ENCODE measurements at regions not wholly inside any gene's neighbourhood (a gene's known extent, or its start where the extent isn't known, plus 50 kb on each side); places are given as distances from the start of the nearest gene placed in this dataset.

DNA sequence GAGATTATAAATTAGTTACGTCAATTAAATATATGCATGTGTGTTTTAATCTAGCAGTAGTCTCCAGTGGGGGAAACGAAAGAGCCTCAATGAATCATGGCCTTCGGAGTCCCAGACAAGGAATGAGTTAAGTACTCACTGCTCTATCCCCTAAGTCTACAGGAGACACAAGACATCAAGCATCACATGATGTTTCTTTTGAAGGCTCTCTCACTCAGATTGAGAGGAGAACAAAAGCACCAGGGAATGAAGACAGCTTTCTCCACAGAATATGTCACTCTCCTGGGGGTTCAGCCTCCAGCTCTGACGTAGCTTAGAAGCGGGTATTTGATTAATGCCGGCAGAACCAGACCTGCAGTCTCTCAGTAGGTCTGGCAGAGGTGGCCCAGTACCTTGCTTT lies 381.4 kb downstream of the ACTL7B start:
- Histone ChIP-seq H3K4ac (ENCODE audit: low read depth in 1 of 2, low read length in 2 of 2) (peak overlapping the region in 1 of 2 experiments; percentile 82), H3K23ac (ENCODE audit: low read length in 2 of 2) (no peak overlapping the region), H3K79me1 (replicated peaks; ENCODE audit: low read length, poor library complexity, severe bottlenecking) (no peaks in the 10 kb centered on the region), H3K18ac (ENCODE audit: low read depth in 1 of 2, low read length in 2 of 2) (peak overlapping the region; percentile 46 to 73), H3K9ac (ENCODE audit: low read length) (peak overlapping the region; percentile 63), H2BK15ac (ENCODE audit: low read depth, poor library complexity, severe bottlenecking) (no peak overlapping the region), H3K36me3 (ENCODE audit: control insufficient read depth in 1 of 2, insufficient read depth in 2 of 2, low read depth in 1 of 2, low read length in 2 of 2) (no peaks in the 10 kb centered on the region), H3K4me3 (ENCODE audit: insufficient read depth in 1 of 2, low read depth in 1 of 2, low read length in 2 of 2) (peak overlapping the region in 1 of 2 experiments; percentile 2), H3K9me3 (ENCODE audit: control insufficient read depth, low read length) (no peaks in the 10 kb centered on the region), H3K27ac (ENCODE audit: low read length, poor library complexity, severe bottlenecking) (no peak overlapping the region), H2BK12ac (ENCODE audit: low read length in 2 of 2) (peak overlapping the region; percentile 29 to 70), H3K4me1 (ENCODE audit: control insufficient read depth, insufficient read depth, low read depth, low read length) (peaks cover 15% of the 10 kb centered on the region), H2BK5ac (ENCODE audit: low read depth, low read length, poor library complexity, severe bottlenecking) (no peak overlapping the region), H3K14ac (ENCODE audit: low read length in 2 of 2) (peak overlapping the region in 1 of 2 experiments; percentile 55), H2AFZ (ENCODE audit: low read depth, low read length) (no peak overlapping the region), H2AK5ac (ENCODE audit: low read length, severe bottlenecking) (no peak overlapping the region), H4K8ac (ENCODE audit: low read length) (no peak overlapping the region), H3K27me3 (ENCODE audit: control insufficient read depth in 1 of 2, insufficient read depth in 1 of 2, low read length in 2 of 2) (no peaks in the 10 kb centered on the region), H2BK120ac (ENCODE audit: low read depth, low read length) (peak overlapping the region; percentile 52), H4K91ac (ENCODE audit: low read length) (peak overlapping the region; percentile 62), H3K4me2 (ENCODE audit: low read length, poor library complexity, severe bottlenecking) (no peak overlapping the region)
- DNase-seq = peak; percentile 68
- WGBS = 38% methylated on average over 5 of the region's 6 CpGs

DNA sequence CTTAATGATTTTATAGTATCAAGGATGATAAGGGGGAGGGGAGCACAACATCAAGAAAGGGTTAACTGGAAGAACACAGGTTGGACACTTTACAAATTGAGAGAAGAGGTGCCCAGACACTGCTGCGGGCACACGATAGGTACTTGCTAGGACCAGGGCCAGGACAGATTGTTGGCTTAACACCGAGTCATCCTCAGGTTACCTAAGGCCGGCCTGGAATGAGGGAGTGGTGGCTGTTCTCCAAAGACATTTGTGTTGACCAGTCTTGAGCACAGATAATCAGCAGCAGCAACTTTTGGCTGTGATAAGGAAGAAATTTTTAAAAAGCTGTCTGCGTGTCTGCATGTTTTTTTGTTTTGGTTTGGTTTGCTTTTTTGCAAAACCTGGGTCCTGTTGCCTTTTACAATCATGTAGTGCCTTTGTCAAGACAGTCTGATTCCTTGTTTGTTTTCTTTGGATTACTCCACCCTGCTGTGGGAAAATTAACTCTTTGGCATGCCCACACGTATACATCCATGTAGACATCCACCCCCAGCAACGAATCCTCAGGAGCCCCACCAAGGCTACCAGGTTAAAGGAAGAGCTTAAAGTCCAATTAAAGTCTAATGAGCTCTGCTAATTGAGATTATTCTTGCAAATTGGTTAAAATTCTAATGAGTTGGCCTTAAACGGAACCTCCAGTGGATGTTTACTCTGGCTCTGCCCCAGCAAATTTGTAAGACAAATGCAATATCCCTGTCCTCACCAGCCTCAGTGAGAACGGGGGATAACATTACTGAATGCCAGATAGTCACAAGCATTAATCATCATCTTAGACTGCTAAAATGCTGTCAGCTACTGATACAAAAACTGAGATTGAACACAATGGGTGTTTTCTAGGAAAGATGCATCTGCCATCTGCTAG lies 382.3 kb downstream of the ACTL7B start:
- peak; percentile 66 for DNase-seq
- Histone ChIP-seq H2BK12ac (ENCODE audit: low read length in 2 of 2) (peak overlapping the region; percentile 84 to 98), H3K4ac (ENCODE audit: low read depth in 1 of 2, low read length in 2 of 2) (peak overlapping the region; percentile 46 to 97), H3K9ac (ENCODE audit: low read length) (peak overlapping the region; percentile 63), H4K91ac (ENCODE audit: low read length) (peak overlapping the region; percentile 30), H4K8ac (ENCODE audit: low read length) (peak overlapping the region; percentile 47), H2BK5ac (ENCODE audit: low read depth, low read length, poor library complexity, severe bottlenecking) (no peak overlapping the region), H3K4me2 (ENCODE audit: low read length, poor library complexity, severe bottlenecking) (peak overlapping the region; percentile 12), H3K36me3 (ENCODE audit: control insufficient read depth in 1 of 2, insufficient read depth in 2 of 2, low read depth in 1 of 2, low read length in 2 of 2) (no peaks in the 10 kb centered on the region), H2AFZ (ENCODE audit: low read depth, low read length) (no peak overlapping the region), H2BK15ac (ENCODE audit: low read depth, poor library complexity, severe bottlenecking) (no peak overlapping the region), H3K14ac (ENCODE audit: low read length in 2 of 2) (peak overlapping the region in 1 of 2 experiments; percentile 86), H3K4me1 (ENCODE audit: control insufficient read depth, insufficient read depth, low read depth, low read length) (peaks cover 11% of the 10 kb centered on the region), H3K23ac (ENCODE audit: low read length in 2 of 2) (no peak overlapping the region), H2BK120ac (ENCODE audit: low read depth, low read length) (peak overlapping the region; percentile 22), H3K4me3 (ENCODE audit: insufficient read depth in 1 of 2, low read depth in 1 of 2, low read length in 2 of 2) (no peak overlapping the region), H3K79me1 (replicated peaks; ENCODE audit: low read length, poor library complexity, severe bottlenecking) (no peaks in the 10 kb centered on the region), H3K18ac (ENCODE audit: low read depth in 1 of 2, low read length in 2 of 2) (peak overlapping the region; percentile 35 to 95), H3K27me3 (ENCODE audit: control insufficient read depth in 1 of 2, insufficient read depth in 1 of 2, low read length in 2 of 2) (no peaks in the 10 kb centered on the region), H3K9me3 (ENCODE audit: control insufficient read depth, low read length) (no peaks in the 10 kb centered on the region), H3K27ac (ENCODE audit: low read length, poor library complexity, severe bottlenecking) (no peak overlapping the region), H2AK5ac (ENCODE audit: low read length, severe bottlenecking) (no peak overlapping the region)
- 35% methylated on average over 8 of the region's 9 CpGs for WGBS

DNA sequence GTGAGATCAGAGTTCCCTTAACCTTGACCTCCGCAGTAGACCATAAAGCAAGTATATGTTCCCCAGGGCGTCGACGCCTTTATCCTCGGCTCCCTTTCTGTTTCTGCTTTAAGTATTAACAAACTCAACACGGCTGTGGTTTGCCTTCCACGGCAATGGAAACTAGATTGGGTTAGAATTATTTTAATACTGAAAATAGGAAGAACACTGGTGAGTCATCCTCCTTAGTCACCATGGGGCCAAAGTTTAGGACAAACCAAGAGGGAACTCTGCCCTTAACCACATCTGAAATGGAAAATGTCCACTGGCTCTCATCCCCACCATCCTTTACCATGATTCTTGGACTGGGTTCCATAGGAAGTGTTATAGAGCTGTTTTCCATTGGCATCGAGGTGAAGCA lies 386.1 kb downstream of the ACTL7B start:
- H3K4me2 ChIP-seq (ENCODE audit: low read length, poor library complexity, severe bottlenecking) = no peak overlapping the region
- 44% methylated on average over 6 of the region's 8 CpGs for WGBS
- peak overlapping the region; percentile 61 to 87 for H2BK12ac ChIP-seq (ENCODE audit: low read length in 2 of 2)
- no peak overlapping the region for H3K14ac ChIP-seq (ENCODE audit: low read length in 2 of 2)
- H2BK5ac ChIP-seq (ENCODE audit: low read depth, low read length, poor library complexity, severe bottlenecking) = no peak overlapping the region
- H2BK120ac ChIP-seq (ENCODE audit: low read depth, low read length) = peak overlapping the region; percentile 39
- peak overlapping the region; percentile 75 for H4K91ac ChIP-seq (ENCODE audit: low read length)
- H3K4me1 ChIP-seq (ENCODE audit: control insufficient read depth, insufficient read depth, low read depth, low read length) = peaks cover 6% of the 10 kb centered on the region
- peak overlapping the region; percentile 41 to 64 for H3K4ac ChIP-seq (ENCODE audit: low read depth in 1 of 2, low read length in 2 of 2)
- no peaks in the 10 kb centered on the region for H3K27me3 ChIP-seq (ENCODE audit: control insufficient read depth in 1 of 2, insufficient read depth in 1 of 2, low read length in 2 of 2)
- peak overlapping the region; percentile 35 for H4K8ac ChIP-seq (ENCODE audit: low read length)
- peak overlapping the region; percentile 34 for H2AK5ac ChIP-seq (ENCODE audit: low read length, severe bottlenecking)
- no peak overlapping the region for H3K27ac ChIP-seq (ENCODE audit: low read length, poor library complexity, severe bottlenecking)
- no peak overlapping the region for H3K23ac ChIP-seq (ENCODE audit: low read length in 2 of 2)
- peak; percentile 77 for DNase-seq
- no peaks in the 10 kb centered on the region for H3K36me3 ChIP-seq (ENCODE audit: control insufficient read depth in 1 of 2, insufficient read depth in 2 of 2, low read depth in 1 of 2, low read length in 2 of 2)
- H3K9ac ChIP-seq (ENCODE audit: low read length) = peak overlapping the region; percentile 19
- H3K4me3 ChIP-seq (ENCODE audit: insufficient read depth in 1 of 2, low read depth in 1 of 2, low read length in 2 of 2) = no peak overlapping the region
- no peaks in the 10 kb centered on the region for H3K79me1 ChIP-seq (replicated peaks; ENCODE audit: low read length, poor library complexity, severe bottlenecking)
- H2BK15ac ChIP-seq (ENCODE audit: low read depth, poor library complexity, severe bottlenecking) = no peak overlapping the region
- H2AFZ ChIP-seq (ENCODE audit: low read depth, low read length) = no peak overlapping the region
- H3K18ac ChIP-seq (ENCODE audit: low read depth in 1 of 2, low read length in 2 of 2) = peak overlapping the region; percentile 69 to 85
- no peaks in the 10 kb centered on the region for H3K9me3 ChIP-seq (ENCODE audit: control insufficient read depth, low read length)

DNA sequence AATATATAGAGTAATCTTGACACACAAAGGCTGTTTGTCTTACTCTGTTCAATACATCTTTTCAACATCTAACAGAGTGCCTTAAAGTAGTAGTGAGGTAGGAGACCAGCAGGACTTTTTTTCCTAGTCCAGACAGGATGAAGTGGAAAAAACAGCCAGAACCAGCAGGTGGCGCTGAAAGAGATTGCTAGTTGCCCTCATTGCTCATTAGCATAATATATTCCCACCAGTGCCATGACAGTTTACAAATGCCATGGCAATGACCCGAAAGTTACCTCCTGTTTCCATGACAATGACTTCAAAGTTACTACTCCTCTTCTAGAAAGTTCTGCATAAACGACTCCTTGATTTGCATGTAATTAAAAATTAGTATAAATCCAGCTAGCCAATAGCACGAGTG lies 387.4 kb downstream of the ACTL7B start:
- no peak overlapping the region for H3K4me2 ChIP-seq (ENCODE audit: low read length, poor library complexity, severe bottlenecking)
- no peak overlapping the region for H3K14ac ChIP-seq (ENCODE audit: low read length in 2 of 2)
- H2BK12ac ChIP-seq (ENCODE audit: low read length in 2 of 2) = peak overlapping the region; percentile 59 to 73
- no peak overlapping the region for H3K23ac ChIP-seq (ENCODE audit: low read length in 2 of 2)
- H2BK120ac ChIP-seq (ENCODE audit: low read depth, low read length) = no peak overlapping the region
- H3K36me3 ChIP-seq (ENCODE audit: control insufficient read depth in 1 of 2, insufficient read depth in 2 of 2, low read depth in 1 of 2, low read length in 2 of 2) = no peaks in the 10 kb centered on the region
- peak overlapping the region; percentile 55 for H3K9ac ChIP-seq (ENCODE audit: low read length)
- H3K27me3 ChIP-seq (ENCODE audit: control insufficient read depth in 1 of 2, insufficient read depth in 1 of 2, low read length in 2 of 2) = no peaks in the 10 kb centered on the region
- H2BK15ac ChIP-seq (ENCODE audit: low read depth, poor library complexity, severe bottlenecking) = no peak overlapping the region
- no peak overlapping the region for H2AK5ac ChIP-seq (ENCODE audit: low read length, severe bottlenecking)
- H2BK5ac ChIP-seq (ENCODE audit: low read depth, low read length, poor library complexity, severe bottlenecking) = no peak overlapping the region
- no peak overlapping the region for H4K91ac ChIP-seq (ENCODE audit: low read length)
- no peak overlapping the region for H3K27ac ChIP-seq (ENCODE audit: low read length, poor library complexity, severe bottlenecking)
- no peaks in the 10 kb centered on the region for H3K9me3 ChIP-seq (ENCODE audit: control insufficient read depth, low read length)
- H3K18ac ChIP-seq (ENCODE audit: low read depth in 1 of 2, low read length in 2 of 2) = peak overlapping the region in 1 of 2 experiments; percentile 72
- 89% methylated on average over 4 of the region's 4 CpGs for WGBS
- peaks cover 4% of the 10 kb centered on the region for H3K4me1 ChIP-seq (ENCODE audit: control insufficient read depth, insufficient read depth, low read depth, low read length)
- no peak overlapping the region for H3K4me3 ChIP-seq (ENCODE audit: insufficient read depth in 1 of 2, low read depth in 1 of 2, low read length in 2 of 2)
- H2AFZ ChIP-seq (ENCODE audit: low read depth, low read length) = no peak overlapping the region
- no peak overlapping the region for H4K8ac ChIP-seq (ENCODE audit: low read length)
- DNase-seq = peak; percentile 49
- H3K79me1 ChIP-seq (replicated peaks; ENCODE audit: low read length, poor library complexity, severe bottlenecking) = no peaks in the 10 kb centered on the region
- H3K4ac ChIP-seq (ENCODE audit: low read depth in 1 of 2, low read length in 2 of 2) = no peak overlapping the region
